GM10266 (cell line): ENCODE measurements at regions not wholly inside any gene's neighbourhood (a gene's known extent, or its start where the extent isn't known, plus 50 kb on each side); places are given as distances from the start of the nearest gene placed in this dataset.

Source experiments
- DNase-seq: peaks from one replicate; pipeline ENCODE4 v3.0.0; 2012; ENCODE audit errors: extremely low spot score
- CTCF ChIP-seq: IDR thresholded peaks from 2 replicates; pipeline ENCODE4 v1.5.1; 2012; ENCODE audit warnings: mild to moderate bottlenecking, low read depth; ENCODE audit not compliant: control insufficient read depth, insufficient read depth; ENCODE audit errors: missing control alignments

DNA sequence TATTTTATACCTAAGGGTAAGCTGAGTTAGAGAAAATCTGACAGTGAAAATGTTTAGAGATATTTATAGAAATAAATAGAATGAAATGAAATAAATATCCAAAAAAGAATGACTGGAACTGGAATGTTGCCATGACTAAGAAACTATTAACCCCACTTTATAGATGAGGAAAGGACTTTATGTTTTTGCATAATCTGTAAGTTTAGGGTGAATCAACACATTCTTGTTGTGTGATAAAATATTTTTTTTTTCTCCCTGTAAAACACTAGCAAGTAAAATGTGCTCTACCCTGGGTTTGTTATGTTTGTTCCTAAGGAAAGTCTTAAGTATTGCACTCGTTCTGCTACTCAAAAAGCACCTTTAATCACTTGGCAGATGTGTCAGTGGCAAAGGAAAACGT, 83.8 kb upstream of the KL start:
- TF ChIP-seq CTCF, result no peak
- DNase-seq, result no peak

DNA sequence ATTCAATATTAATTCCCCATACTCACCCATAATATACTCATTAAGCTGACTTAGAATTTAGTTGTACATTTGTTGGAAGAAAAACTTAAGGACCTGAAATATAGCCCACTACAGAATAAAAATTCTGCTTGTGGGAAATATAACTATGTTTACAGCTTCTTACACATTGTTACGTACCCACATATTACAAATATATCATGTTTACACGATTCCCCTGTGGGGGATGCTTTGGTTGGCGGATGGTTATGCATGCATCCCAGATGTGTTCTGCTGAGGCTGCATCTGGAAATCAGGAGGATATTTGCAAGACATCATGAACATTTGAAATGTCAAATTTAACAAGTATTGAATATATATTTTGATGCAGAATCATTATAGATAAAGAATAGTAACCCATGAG, 79.5 kb upstream of the KL start:
- no peak for DNase-seq
- no peak for TF ChIP-seq CTCF

DNA sequence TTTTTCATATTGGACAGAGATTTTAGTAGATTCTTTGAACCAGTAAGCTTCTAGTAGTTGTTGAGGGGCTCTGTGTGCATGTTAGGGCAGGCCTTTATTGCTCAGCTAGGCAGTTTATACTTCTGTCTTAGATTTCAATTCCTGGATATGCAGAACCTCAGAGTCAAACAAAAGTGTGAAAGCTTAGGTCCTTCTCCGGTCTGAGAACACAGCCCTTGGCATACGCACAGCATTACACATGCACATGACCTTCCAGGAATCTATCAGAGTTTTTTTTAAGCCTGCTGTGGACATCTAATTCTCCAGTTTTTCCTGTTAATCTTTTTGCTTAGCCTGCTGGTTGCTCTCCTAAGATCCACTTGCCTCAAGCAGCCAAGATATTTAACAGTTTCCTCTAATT, 77.9 kb upstream of the KL start:
- DNase-seq, result no peak
- no peak for TF ChIP-seq CTCF

DNA sequence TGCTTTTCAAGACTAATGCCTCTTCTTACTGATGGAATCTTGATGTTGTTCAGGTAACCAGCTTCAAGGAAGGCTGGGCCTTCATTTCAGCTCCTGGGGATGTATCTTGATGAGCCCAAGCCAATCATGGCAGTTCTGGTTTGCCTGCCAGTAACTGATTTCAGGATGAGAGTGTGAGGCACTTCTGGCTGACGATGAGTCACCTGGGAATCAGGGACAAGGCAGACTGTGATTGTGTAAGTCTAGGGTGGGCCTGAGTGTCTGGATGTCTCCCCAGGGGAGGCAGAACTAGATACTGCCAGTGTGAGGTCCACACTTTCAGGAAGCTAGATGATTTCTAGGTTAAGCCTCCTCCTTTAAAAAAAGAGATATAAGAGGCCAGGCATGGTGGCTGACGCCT, 77.3 kb upstream of the KL start:
- TF ChIP-seq CTCF, result no peak
- DNase-seq, result no peak

DNA sequence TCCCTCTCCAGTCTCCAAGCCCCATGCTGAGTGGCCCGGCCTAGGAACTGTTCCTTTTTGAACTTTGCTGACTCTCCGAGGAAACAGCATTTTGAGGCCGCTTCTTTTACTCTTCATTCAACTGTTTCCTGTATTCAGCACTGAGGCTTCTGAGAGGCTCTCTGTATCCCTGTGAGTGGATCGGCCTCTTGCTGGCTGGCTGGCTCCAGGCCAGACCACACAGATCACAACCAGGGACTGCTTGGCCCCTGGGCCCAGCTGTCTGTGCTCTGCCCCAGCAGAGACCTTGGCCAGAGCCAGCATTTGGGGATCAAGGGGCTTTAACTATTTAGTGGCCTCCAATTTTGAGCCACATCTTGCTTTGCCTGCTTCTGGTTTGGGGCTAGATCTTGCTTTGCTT, 75.6 kb upstream of the KL start:
- no peak for TF ChIP-seq CTCF
- no peak for DNase-seq

DNA sequence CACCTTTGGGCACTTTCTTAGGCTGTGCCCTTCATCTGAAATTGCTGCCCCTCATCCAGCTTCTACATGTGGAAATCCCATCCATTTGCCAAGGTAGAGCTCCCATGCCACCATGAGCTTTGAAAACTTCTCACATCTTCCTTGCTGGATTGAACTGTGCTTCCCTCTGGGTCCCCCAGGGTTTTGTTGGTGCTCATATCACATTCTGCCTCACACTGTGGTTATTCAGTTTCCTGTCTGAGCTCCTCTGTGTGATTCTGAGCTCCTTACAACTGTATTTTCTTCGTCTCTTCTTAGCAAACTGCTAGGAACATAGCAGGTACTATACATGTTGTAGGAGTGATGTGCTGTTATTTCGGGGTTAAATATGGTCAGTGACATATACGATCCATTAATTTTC, 74.9 kb upstream of the KL start:
- DNase-seq, result no peak
- TF ChIP-seq CTCF, result no peak

DNA sequence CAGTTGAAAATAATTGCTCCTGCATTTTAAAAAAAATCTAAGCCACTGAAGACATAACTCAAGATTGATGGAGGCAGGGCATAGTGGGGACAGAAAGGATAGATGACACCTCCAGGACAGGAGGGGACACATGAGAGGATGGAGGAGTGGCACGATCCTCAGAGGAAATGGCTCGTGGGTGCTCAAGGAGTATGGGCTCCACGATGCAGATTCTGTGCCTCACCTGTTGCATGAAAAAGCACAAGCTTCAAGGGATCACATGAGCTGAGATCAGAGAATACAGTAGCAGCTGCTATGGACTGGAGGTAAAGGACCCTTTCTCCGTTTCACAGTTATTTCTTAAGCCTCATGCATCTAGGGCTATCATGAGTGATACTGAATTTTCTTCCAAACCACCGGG, 69.7 kb upstream of the KL start:
- TF ChIP-seq CTCF, result no peak
- DNase-seq, result no peak
